D341Med (cell line): ENCODE measurements at regions not wholly inside any gene's neighbourhood (a gene's known extent, or its start where the extent isn't known, plus 50 kb on each side); places are given as distances from the start of the nearest gene placed in this dataset.
"Not testable (repeated sequence)": the region's sequence is repeated elsewhere in the genome, so short reads cannot be mapped to it uniquely, and the experiment has no call there.

ENCODE experiments used
- DNase-seq: peaks from one replicate; pipeline ENCODE4 v3.0.0; 2012; ENCODE audit warnings: low spot score

DNA sequence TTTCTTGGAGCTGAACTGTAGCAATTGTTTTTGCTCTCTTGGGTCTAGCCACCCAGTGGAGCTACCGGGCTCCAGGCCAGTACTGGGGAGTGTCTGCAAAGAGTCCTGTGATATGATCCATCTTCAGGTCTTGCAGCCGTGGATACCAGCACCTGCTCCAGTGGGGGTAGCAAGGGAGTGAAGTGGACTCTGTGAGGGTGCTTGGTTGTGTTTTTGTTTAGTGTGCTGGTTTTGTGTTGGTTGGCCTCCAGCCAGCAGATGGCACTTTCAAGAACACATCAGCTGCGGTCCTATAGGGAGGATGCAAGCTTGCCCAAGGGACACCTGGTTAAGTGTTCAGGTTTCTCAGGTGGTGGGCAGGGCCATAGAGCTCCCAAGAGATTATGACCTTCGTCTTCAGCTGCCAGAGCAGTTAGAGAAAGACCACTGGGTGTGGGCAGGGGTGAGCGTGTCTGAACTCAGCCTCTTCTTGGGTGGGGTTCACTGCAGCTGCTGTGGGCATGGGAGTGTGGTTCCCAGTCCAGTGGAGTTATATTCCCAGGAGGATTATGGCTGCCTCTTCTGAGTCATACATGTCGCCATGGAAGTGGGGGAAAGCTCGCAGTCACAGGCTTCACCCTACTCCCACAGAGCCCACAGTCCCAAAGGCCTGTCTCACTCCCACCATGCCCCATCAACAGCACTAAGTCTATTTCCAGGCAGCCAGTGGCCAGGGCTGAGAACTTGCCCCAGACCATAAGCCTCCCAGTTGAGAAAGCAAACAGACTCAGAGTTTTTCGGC is 811.6 kb downstream of the GLUD2 start:
- DNase-seq = no peak

- DNase-seq = no peak
Observed at GRCh38 chrX:121863976-121864375, 816.6 kb downstream of the GLUD2 start.

- no peak for DNase-seq
Observed at GRCh38 chrX:121864561-121864960, 817.2 kb downstream of the GLUD2 start.

DNA sequence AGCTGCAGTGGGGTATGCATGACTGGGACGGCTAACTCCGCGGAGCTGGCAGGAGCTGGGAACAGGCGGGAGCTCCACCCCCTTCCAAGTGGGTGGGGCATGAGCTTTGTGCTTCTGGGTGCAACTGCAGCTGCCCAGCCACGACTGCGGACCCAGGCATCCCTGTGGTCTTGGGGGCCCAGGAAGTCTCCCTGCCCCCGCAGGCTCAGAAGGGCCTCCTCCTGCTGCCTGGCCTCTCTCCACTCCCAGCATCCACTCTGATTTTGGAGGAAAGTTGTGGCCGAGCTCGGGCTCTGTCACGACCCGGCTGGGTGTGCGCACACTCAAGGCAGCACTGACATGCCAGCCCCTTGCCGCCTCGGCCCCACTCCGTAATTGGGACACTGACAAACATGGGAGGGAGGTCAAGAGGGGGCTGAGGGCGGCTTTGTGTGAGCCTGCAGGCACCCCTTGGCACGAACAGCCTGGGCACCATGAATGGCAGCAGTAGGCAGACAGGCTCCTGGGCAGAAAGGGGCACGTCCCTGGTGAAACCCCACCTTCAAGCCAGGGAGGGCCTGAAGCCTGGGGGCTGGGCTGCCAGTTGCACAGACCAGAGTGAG is 822.6 kb downstream of the GLUD2 start:
- DNase-seq = no peak

DNA sequence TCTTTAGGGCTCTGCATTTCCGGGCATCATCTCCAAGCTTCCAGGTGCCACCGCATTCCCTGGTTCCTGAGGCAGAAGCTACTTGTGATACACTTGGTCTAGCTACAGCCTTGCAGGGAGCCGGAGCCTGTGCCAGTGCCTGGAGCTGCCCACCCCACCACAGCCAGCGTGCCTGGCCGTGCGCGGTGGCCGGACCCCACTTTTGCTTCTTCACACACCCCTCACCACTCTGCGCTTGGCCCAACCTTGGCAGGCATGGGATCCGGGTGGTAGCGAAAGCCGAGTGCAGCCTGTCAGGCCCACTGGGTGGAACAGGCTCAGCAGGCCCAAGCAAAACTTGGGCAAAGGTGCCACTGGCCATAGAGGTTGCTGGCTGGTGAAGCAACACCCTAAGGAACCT is 823.7 kb downstream of the GLUD2 start:
- DNase-seq = no peak

DNA sequence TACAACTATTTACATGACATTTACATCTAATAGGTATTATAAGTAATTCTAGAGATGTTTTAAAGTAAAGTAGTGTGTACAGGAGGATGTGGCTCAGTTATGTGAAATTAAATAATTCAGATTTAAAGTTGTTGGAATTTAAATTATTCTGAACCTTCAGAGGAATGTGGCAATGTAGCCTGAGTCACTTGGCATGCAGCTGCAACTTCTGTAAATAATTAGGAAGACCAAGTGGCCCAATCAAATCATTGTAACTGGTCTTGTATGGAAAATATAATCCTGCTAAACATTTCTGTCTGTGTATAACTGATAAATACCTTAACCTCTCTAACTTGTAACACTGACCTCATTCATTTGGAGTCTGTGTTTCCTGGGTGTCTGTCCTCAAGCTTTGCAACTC is 828.9 kb downstream of the GLUD2 start:
- DNase-seq = no peak

DNA sequence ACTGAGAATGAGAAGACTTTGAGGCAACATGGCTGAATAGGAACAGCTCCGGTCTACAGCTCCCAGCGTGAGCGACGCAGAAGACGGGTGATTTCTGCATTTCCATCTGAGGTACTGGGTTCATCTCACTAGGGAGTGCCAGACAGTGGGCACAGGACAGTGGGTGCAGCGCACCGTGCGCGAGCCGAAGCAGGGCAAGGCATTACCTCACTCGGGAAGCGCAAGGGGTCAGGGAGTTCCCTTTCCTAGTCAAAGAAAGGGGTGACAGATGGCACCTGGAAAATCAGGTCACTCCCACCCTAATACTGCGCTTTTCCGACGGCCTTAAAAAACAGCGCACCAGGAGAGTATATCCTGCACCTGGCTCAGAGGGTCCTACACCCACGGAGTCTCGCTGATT is 829.9 kb downstream of the GLUD2 start:
- DNase-seq = not testable (repeated sequence)

DNA sequence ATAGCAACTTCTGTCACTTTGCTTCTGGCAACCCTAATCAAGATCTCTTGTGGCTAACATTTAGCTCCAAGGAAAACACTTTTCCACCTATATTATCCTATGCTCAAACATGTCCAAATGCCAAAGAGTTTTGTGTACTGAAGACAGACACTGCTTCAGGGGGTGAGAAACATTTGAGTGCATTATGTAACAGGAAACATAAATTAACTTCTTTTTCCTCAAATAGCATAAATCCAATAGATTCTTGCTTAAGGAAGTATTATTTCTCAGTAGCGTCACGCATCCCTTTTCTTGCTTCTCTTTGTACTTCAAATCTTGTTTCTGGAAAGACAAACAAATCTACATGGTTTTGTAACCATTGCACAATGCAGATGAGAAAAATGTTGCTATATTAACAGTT is 839.1 kb downstream of the GLUD2 start:
- DNase-seq = no peak

DNA sequence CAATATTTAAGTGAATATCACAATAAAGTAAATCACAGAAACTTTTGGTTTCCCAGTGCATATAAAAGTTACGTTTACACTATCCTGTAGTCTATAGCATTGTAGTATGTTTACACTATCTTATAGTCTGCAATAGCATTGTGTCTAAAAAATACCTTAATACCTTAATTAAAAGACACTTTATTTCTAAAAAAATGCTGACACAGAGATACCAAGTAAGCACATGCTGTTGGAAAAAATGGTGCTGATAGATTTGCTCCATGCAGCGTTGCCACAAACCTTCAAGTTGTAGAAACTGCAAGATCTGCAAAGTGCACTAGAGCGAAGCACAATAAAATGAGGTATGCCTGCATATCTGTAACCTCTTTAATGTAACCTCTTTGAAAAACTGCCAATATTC is 847.3 kb downstream of the GLUD2 start:
- no peak for DNase-seq

DNA sequence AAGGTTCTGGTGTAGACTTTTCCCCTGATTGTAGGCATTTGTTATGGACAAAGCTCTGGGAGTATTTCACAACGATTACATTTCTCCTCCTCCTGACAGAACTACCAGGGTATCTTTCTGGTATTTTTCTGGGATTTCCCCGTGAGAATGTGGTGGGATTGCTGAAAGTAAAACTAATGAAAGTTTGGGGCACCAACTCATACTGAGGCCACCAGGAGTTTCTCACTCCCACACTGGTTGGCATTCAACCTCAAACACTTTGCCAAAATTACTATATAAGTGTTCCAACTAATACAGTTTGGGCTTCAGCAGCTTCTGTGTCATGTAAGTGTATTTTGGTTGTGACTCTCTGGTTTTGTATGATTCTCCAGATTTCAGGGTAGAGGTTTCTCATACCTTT is 855.1 kb downstream of the GLUD2 start:
- DNase-seq = no peak

- no peak for DNase-seq
Observed at GRCh38 chrX:121903961-121904360, 856.6 kb downstream of the GLUD2 start.

GRCh38 chrX:121921258-121921657 is 873.8 kb downstream of the GLUD2 start:
- DNase-seq = no peak

DNA sequence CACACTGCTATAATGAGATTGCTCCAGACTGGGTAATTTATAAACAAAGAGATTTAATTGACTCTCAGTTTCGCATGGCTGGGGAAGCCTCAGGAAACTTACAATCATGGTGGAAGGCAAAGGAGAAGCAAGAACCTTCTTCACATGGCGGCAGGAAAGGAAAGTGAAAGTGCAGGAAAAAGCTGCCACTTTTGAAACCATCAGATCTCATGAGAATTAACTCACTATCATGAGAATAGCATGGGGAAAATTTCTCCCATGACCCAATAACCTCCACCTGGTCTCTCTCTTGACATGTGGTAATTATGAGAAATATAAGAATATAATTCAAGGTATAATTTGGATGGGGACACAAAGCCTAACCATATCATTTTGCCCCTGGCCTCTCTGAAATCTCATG is 884.2 kb downstream of the GLUD2 start:
- no peak for DNase-seq

GRCh38 chrX:121932688-121933087 is 885.3 kb downstream of the GLUD2 start:
- DNase-seq = no peak

DNA sequence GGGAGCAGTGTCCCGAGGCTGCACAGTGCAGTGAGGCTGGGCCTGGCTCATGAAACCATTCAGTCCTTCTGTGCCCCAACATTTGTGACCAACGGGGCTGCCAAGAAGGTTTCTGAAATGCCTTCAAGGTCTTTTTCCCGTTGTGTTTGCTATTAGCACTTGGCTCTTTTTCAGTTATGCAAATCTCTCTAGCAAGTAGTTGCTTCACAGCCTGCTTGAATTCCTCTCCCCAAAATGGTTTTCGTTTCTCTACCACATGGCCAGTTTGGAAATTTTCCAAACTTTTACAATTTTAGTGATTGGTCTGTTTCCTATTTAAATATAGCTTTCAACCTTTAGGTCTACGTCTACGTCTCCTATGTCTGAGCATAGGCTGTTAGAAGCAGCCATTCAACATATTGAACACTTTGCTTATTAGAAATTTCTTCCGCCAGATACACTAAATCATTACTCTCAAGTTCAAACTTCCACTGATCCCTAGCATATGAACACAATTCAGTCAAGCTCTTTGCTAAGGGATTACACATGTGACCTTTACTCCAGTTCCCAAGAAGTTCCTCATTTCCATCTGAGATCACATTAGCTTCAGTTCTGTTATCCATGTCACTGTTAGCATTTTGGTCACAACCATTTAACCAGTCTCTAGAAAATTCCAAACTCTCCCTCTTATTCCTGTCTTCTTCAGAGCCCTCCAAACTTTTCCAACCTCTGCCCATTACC is 901.8 kb downstream of the GLUD2 start:
- no peak for DNase-seq

GRCh38 chrX:121958886-121959285 is 911.5 kb downstream of the GLUD2 start:
- DNase-seq = no peak

- no peak for DNase-seq
Observed at GRCh38 chrX:121975671-121976070, 928.3 kb downstream of the GLUD2 start.

- DNase-seq = no peak
Observed at GRCh38 chrX:121987163-121987562, 939.8 kb downstream of the GLUD2 start.

DNA sequence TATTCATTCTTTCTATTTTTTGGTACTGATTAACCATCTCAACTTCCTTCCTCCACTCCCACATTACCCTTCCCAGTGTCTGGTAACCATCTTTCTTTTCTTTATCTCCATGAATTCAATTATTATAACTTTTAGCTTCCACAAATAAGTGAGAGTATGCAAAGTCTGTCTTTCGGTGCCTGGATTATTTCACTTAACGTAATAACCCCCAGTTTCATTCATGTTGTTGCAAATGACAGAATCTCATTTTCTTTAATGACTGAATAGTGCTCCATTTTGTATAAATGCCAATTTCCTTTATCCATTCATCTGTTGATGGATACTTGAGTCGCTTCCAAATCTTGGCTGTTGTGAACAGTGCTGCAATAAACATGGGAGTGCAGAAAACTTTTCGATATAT is 940.4 kb downstream of the GLUD2 start:
- no peak for DNase-seq

DNA sequence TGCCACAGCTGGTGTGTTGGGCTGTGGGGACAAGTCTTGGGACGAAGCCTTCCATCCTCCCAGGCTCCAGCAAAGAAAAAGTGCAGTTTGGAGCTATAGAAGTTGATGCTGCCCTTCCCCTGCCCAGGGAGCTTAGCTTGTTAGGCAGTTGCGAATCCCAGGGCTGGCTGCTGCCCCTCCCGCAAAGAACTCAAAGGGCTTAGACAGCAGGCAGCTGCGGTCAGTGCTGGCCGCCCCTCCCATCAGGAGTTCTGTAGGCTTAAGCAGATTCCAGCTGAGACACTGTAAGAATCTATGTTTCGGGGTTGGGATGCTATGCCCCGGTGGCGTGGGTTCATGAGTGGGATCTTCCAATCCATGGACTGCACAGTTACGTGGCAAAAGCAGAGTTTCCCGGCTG is 956.7 kb downstream of the GLUD2 start:
- no peak for DNase-seq

- DNase-seq = no peak
Observed at GRCh38 chrX:122026665-122027064, 979.3 kb downstream of the GLUD2 start.

DNA sequence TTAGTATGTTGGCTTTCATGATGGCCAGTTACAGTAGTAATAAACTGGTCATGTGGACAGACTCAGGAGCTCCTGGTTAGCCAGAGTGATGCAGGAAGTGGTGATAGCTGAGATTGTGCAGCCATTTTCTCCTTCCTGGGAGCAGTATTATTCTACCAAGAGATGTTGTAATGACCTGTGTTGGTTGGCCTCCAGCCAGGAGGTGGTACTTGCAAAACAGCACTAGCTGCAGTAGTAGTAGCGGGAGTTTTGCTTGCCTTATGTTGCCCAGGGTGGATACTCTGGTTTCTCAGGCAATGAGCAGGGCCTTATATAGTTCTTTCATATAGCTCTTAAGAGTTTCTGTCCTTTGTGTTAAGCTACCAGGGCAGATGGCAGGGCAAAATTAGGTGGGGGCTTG is 998.8 kb downstream of the GLUD2 start:
- no peak for DNase-seq

GRCh38 chrX:122046815-122047214 is 999.4 kb downstream of the GLUD2 start:
- DNase-seq = no peak
